Astrocyte (in vitro differentiated cells and primary cell): ENCODE measurements at regions not wholly inside any gene's neighbourhood (a gene's known extent, or its start where the extent isn't known, plus 50 kb on each side); places are given as distances from the start of the nearest gene placed in this dataset.

Source experiments
- DNase-seq: peaks from one replicate; pipeline ENCODE4 v3.0.0-alpha.2; 2010; ENCODE audit warnings: low read depth
- FAIRE-seq: peaks from 2 replicates; lab custom pipeline; 2011; peaks lifted over from hg19 to GRCh38; lab: Jason Lieb, UNC
- H2AFZ ChIP-seq: 2 replicates; pipeline ENCODE4 v1.6.0; 2012; ENCODE audit warnings: low read depth, low read length, inconsistent platforms
- H3K27ac ChIP-seq: 2 replicates; pipeline ENCODE4 v1.5.1; 2011; ENCODE audit warnings: low read depth, low read length, inconsistent platforms
- H3K27me3 ChIP-seq: 2 replicates; pipeline ENCODE4 v1.6.0; 2011; ENCODE audit warnings: low read length, inconsistent platforms; ENCODE audit not compliant: insufficient read depth
- H3K36me3 ChIP-seq: 2 replicates; pipeline ENCODE4 v1.5.1; 2011; ENCODE audit warnings: low read length, inconsistent platforms; ENCODE audit not compliant: insufficient read depth
- H3K4me1 ChIP-seq: 2 replicates; pipeline ENCODE4 v1.5.1; 2011; ENCODE audit warnings: low read length, inconsistent platforms; ENCODE audit not compliant: insufficient read depth
- H3K4me2 ChIP-seq: 2 replicates; pipeline ENCODE4 v1.6.0; 2012; ENCODE audit warnings: low read length, inconsistent platforms
- H3K4me3 ChIP-seq: 2 replicates; pipeline ENCODE4 v1.5.1; 2011; ENCODE audit warnings: low read depth, mild to moderate bottlenecking, low read length, inconsistent platforms; ENCODE audit not compliant: insufficient read depth
- H3K79me2 ChIP-seq: 2 replicates; pipeline ENCODE4 v1.6.0; 2012; ENCODE audit warnings: mild to moderate bottlenecking, low read length, inconsistent platforms; ENCODE audit not compliant: insufficient read depth
- H3K9ac ChIP-seq: 2 replicates; pipeline ENCODE4 v1.6.0; 2012; ENCODE audit warnings: mild to moderate bottlenecking, low read length, inconsistent platforms
- H3K9me3 ChIP-seq: 2 replicates; pipeline ENCODE4 v1.5.1; 2012; ENCODE audit warnings: low read depth, mild to moderate bottlenecking, low read length, inconsistent platforms; ENCODE audit not compliant: insufficient read depth
- H4K20me1 ChIP-seq: 2 replicates; pipeline ENCODE4 v1.6.0; 2012; ENCODE audit warnings: low read length, inconsistent platforms; ENCODE audit not compliant: insufficient read depth
- H3K27ac Mint-ChIP-seq: one replicate; pipeline ENCODE4 v1.8.0; 2021; ENCODE audit warnings: mild to moderate bottlenecking, mixed read lengths; ENCODE audit not compliant: unreplicated experiment
- H3K27me3 Mint-ChIP-seq: one replicate; pipeline ENCODE4 v1.8.0; 2021; ENCODE audit warnings: low read depth, mixed read lengths; ENCODE audit not compliant: unreplicated experiment
- H3K36me3 Mint-ChIP-seq: one replicate; pipeline ENCODE4 v1.8.0; 2021; ENCODE audit warnings: low read depth, mixed read lengths; ENCODE audit not compliant: unreplicated experiment
- H3K4me1 Mint-ChIP-seq: one replicate; pipeline ENCODE4 v1.8.0; 2021; ENCODE audit warnings: low read depth, mixed read lengths; ENCODE audit not compliant: unreplicated experiment
- H3K4me3 Mint-ChIP-seq: one replicate; pipeline ENCODE4 v1.8.0; 2021; ENCODE audit warnings: mild to moderate bottlenecking, moderate library complexity, mixed read lengths; ENCODE audit not compliant: unreplicated experiment
- H3K9me3 Mint-ChIP-seq: one replicate; pipeline ENCODE4 v1.8.0; 2021; ENCODE audit warnings: mild to moderate bottlenecking, mixed read lengths; ENCODE audit not compliant: unreplicated experiment
- EZH2 ChIP-seq: IDR thresholded peaks from 2 replicates; pipeline ENCODE4 v1.6.1; 2012; ENCODE audit warnings: mild to moderate bottlenecking, low read length, inconsistent platforms; ENCODE audit not compliant: insufficient read depth
- TF ChIP-seq, protein P1 (sequence below): IDR thresholded peaks from 2 replicates; pipeline ENCODE4 v1.5.1; 2011; ENCODE audit warnings: low read depth, mild to moderate bottlenecking, inconsistent platforms, low read length, moderate library complexity; ENCODE audit not compliant: insufficient read depth

DNA sequence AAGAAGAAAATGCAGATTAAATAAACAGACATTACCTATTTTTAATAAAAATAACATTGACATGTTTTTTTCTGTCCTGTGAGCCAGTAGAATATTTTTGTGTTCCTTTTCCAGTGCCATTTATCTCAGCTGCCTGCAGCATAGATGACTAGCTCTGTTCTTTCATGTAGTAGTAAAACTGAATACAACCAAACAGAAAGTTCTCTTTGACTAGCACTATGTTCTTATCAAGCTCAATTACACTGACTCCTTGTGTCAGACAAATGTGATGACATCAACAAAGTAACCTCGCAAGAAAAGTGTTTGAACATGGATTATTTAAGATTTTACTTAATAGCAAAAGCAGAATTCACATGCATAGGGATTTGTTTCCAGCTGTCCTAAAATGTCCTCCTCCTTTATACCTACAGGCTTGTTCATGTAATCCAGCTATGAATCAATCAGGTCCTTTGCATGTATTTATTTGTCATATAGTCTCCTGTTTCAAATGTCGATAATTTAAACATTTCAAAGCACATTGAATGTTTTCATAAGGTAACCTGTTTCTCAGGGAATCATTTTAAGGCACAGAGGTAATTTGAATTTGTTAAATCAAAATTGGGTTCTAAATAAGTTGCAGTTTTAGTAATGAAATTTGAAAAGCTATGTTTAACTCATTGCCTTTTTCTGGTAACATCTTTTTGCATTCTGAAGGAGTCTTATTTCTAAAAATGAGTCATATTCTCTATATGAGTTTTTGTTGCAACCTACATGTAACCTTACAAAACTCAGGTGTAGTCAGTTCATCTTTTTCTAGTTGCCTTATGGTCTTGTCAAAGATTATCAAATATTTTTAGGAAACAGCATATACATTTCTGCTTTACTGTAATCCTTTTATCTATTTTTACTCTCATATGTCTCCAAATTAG lies 215.3 kb upstream of the GULP1 start:
- no peak overlapping the region for H3K4me3 ChIP-seq
- H3K9me3 ChIP-seq = no peaks in the 10 kb centered on the region
- TF ChIP-seq, protein P1, sequence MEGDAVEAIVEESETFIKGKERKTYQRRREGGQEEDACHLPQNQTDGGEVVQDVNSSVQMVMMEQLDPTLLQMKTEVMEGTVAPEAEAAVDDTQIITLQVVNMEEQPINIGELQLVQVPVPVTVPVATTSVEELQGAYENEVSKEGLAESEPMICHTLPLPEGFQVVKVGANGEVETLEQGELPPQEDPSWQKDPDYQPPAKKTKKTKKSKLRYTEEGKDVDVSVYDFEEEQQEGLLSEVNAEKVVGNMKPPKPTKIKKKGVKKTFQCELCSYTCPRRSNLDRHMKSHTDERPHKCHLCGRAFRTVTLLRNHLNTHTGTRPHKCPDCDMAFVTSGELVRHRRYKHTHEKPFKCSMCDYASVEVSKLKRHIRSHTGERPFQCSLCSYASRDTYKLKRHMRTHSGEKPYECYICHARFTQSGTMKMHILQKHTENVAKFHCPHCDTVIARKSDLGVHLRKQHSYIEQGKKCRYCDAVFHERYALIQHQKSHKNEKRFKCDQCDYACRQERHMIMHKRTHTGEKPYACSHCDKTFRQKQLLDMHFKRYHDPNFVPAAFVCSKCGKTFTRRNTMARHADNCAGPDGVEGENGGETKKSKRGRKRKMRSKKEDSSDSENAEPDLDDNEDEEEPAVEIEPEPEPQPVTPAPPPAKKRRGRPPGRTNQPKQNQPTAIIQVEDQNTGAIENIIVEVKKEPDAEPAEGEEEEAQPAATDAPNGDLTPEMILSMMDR = no peak
- TF ChIP-seq EZH2 = no peak
- H3K79me2 ChIP-seq = no peaks in the 10 kb centered on the region
- Mint-ChIP-seq H3K27me3 (peaks cover 3% of the 10 kb centered on the region), H3K36me3 (no peaks in the 10 kb centered on the region), H3K9me3 (peaks cover 25% of the 10 kb centered on the region), H3K4me3 (no peak overlapping the region), H3K27ac (no peak overlapping the region), H3K4me1 (peaks cover 14% of the 10 kb centered on the region)
- H2AFZ ChIP-seq = no peak overlapping the region
- peaks cover 11% of the 10 kb centered on the region for H3K4me1 ChIP-seq
- H3K27me3 ChIP-seq = peaks cover 7% of the 10 kb centered on the region
- no peaks in the 10 kb centered on the region for H3K36me3 ChIP-seq
- H3K27ac ChIP-seq = no peak overlapping the region
- no peak overlapping the region for H3K4me2 ChIP-seq
- no peaks in the 10 kb centered on the region for H4K20me1 ChIP-seq
- FAIRE-seq (no peak), DNase-seq (no peak)
- H3K9ac ChIP-seq = no peak overlapping the region

DNA sequence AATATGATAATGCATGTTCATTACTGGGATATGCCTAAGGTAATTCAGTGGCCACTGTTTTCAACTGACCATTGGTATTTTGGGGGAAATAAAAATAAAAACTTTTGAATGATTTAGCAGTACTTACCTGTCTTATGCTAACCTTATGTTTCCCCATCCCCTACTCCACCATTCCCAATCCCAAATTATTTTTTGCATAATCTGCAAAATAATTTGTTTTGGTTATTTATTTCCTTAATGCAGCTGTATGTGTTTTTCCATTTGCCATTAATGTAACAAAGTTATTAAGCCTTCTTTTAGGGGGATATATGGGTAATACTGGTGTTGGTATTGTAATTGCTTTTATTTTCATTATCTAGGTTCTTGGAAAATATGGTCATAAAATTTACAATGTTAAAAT lies 213.9 kb upstream of the GULP1 start:
- no peak for FAIRE-seq

More for the DNA sequence above, 213.9 kb upstream of the GULP1 start:
- H3K27me3 ChIP-seq = peaks cover 7% of the 10 kb centered on the region
- H3K36me3 ChIP-seq = no peaks in the 10 kb centered on the region
- Mint-ChIP-seq H3K27ac (no peak overlapping the region), H3K4me3 (no peak overlapping the region), H3K27me3 (peaks cover 2% of the 10 kb centered on the region), H3K4me1 (peaks cover 14% of the 10 kb centered on the region), H3K9me3 (peaks cover 20% of the 10 kb centered on the region), H3K36me3 (no peaks in the 10 kb centered on the region)
- H3K27ac ChIP-seq = no peak overlapping the region
- no peak overlapping the region for H3K4me3 ChIP-seq
- no peak overlapping the region for H3K4me2 ChIP-seq
- H3K9me3 ChIP-seq = no peaks in the 10 kb centered on the region
- no peak for TF ChIP-seq EZH2
- TF ChIP-seq, protein P1 = no peak
- no peak overlapping the region for H3K9ac ChIP-seq
- no peak overlapping the region for H2AFZ ChIP-seq
- H3K4me1 ChIP-seq = peaks cover 11% of the 10 kb centered on the region
- H3K79me2 ChIP-seq = no peaks in the 10 kb centered on the region
- DNase-seq = no peak
- no peaks in the 10 kb centered on the region for H4K20me1 ChIP-seq
